Parathyroid adenoma (tissue), 2 donors: ENCODE measurements at regions not wholly inside any gene's neighbourhood (a gene's known extent, or its start where the extent isn't known, plus 50 kb on each side); places are given as distances from the start of the nearest gene placed in this dataset.

ENCODE experiments used
- H2AFZ ChIP-seq: fragments of 300-600 bp; sonication (generic); one replicate; pipeline ENCODE4 v1.7.0; 2017; ENCODE audit warnings: antibody characterized with exemption, mild to moderate bottlenecking
- H3K27ac ChIP-seq: fragments of 300-600 bp; sonication (generic); one replicate; pipeline ENCODE4 v1.7.0; 2017
- H3K27me3 ChIP-seq: fragments of 300-600 bp; sonication (generic); one replicate; pipeline ENCODE4 v1.7.0; 2017; ENCODE audit warnings: low read length; ENCODE audit not compliant: control insufficient read depth, insufficient read depth
- H3K36me3 ChIP-seq: fragments of 300-600 bp; sonication (generic); one replicate; pipeline ENCODE4 v1.7.0; 2017; ENCODE audit warnings: low read length; ENCODE audit not compliant: control insufficient read depth, insufficient read depth
- H3K4me1 ChIP-seq: fragments of 300-600 bp; sonication (generic); one replicate; pipeline ENCODE4 v1.7.0; 2017; ENCODE audit warnings: control low read depth
- H3K4me2 ChIP-seq: fragments of 300-600 bp; sonication (generic); one replicate; pipeline ENCODE4 v1.7.0; 2017; ENCODE audit warnings: low read length
- H3K4me3 ChIP-seq: fragments of 300-600 bp; sonication (generic); one replicate; pipeline ENCODE4 v1.7.0; 2017; ENCODE audit warnings: low read depth, low read length
- H3K79me2 ChIP-seq: fragments of 300-600 bp; sonication (generic); one replicate; pipeline ENCODE4 v1.7.0; 2017; ENCODE audit warnings: control low read depth
- H3K9ac ChIP-seq: fragments of 300-600 bp; sonication (generic); one replicate; pipeline ENCODE4 v1.7.0; 2017; ENCODE audit warnings: mild to moderate bottlenecking
- H3K9me3 ChIP-seq: fragments of 300-600 bp; sonication (generic); one replicate; pipeline ENCODE4 v1.7.0; 2017; ENCODE audit warnings: low read length; ENCODE audit not compliant: control insufficient read depth
- CTCF ChIP-seq: fragments of 300-600 bp; sonication (generic); IDR thresholded peaks from one replicate; pipeline ENCODE4 v1.7.0; 2017; ENCODE audit warnings: antibody characterized with exemption, mild to moderate bottlenecking
- donor health status: primary hyperparathyroidism.

GRCh38 chr20:48411245-48411644, 416.6 kb downstream of the PREX1 start:
- Histone ChIP-seq H3K9me3 (no peaks in the 10 kb centered on the region), H3K4me2 (no peak overlapping the region), H3K4me1 (peaks cover 4% of the 10 kb centered on the region), H3K9ac (no peak overlapping the region), H3K36me3 (no peaks in the 10 kb centered on the region), H3K79me2 (no peaks in the 10 kb centered on the region), H3K27ac (no peak overlapping the region), H3K27me3 (no peaks in the 10 kb centered on the region), H2AFZ (no peak overlapping the region), H3K4me3 (no peak overlapping the region)
- TF ChIP-seq CTCF: no peak

- Histone ChIP-seq H3K27me3 (no peaks in the 10 kb centered on the region), H3K27ac (no peak overlapping the region), H3K79me2 (no peaks in the 10 kb centered on the region), H2AFZ (no peak overlapping the region), H3K4me1 (peaks cover 7% of the 10 kb centered on the region), H3K4me2 (no peak overlapping the region), H3K9ac (no peak overlapping the region), H3K4me3 (no peak overlapping the region), H3K36me3 (no peaks in the 10 kb centered on the region), H3K9me3 (no peaks in the 10 kb centered on the region)
- TF ChIP-seq CTCF: no peak
These were observed 418.7 kb downstream of the PREX1 start for GRCh38 chr20:48409055-48409615.

- Histone ChIP-seq H2AFZ (no peak overlapping the region), H3K27me3 (no peaks in the 10 kb centered on the region), H3K27ac (no peak overlapping the region), H3K9ac (no peak overlapping the region), H3K9me3 (no peaks in the 10 kb centered on the region), H3K4me3 (no peak overlapping the region), H3K36me3 (no peaks in the 10 kb centered on the region), H3K4me2 (no peak overlapping the region), H3K4me1 (peaks cover 7% of the 10 kb centered on the region), H3K79me2 (no peaks in the 10 kb centered on the region)
- TF ChIP-seq CTCF: no peak
These were observed 420.1 kb downstream of the PREX1 start for GRCh38 chr20:48407710-48408109.

GRCh38 chr20:48406912-48407340, 420.9 kb downstream of the PREX1 start:
- no peak for TF ChIP-seq CTCF
- Histone ChIP-seq H3K27ac (no peak overlapping the region), H2AFZ (no peak overlapping the region), H3K9me3 (no peaks in the 10 kb centered on the region), H3K4me3 (no peak overlapping the region), H3K4me1 (peaks cover 6% of the 10 kb centered on the region), H3K27me3 (no peaks in the 10 kb centered on the region), H3K36me3 (no peaks in the 10 kb centered on the region), H3K9ac (no peak overlapping the region), H3K4me2 (no peak overlapping the region), H3K79me2 (no peaks in the 10 kb centered on the region)

- Histone ChIP-seq H3K27ac (no peak overlapping the region), H3K4me3 (no peak overlapping the region), H3K9me3 (no peaks in the 10 kb centered on the region), H3K4me1 (peaks cover 3% of the 10 kb centered on the region), H3K9ac (no peak overlapping the region), H3K27me3 (no peaks in the 10 kb centered on the region), H2AFZ (no peak overlapping the region), H3K79me2 (no peaks in the 10 kb centered on the region), H3K4me2 (no peak overlapping the region), H3K36me3 (no peaks in the 10 kb centered on the region)
- TF ChIP-seq CTCF: no peak
These were observed 421.3 kb downstream of the PREX1 start for GRCh38 chr20:48406498-48406897.
